ENCODE measurements at regions not wholly inside any gene's neighbourhood (a gene's known extent, or its start where the extent isn't known, plus 50 kb on each side); places are given as distances from the start of the nearest gene placed in this dataset.

- TF ChIP-seq CTCF (IDR thresholded peaks at IDR 0.05): no peak
- no peak for TF ChIP-seq POLR2A (IDR thresholded peaks at IDR 0.05)
These were observed 202.8 kb downstream of the VAPA start for GRCh38 chr18:10116574-10116973.

All from ovary (tissue), 3 donors.